H9 (cell line): ENCODE measurements at regions not wholly inside any gene's neighbourhood (a gene's known extent, or its start where the extent isn't known, plus 50 kb on each side); places are given as distances from the start of the nearest gene placed in this dataset.

Source experiments
- DNase-seq: peaks from one replicate; pipeline ENCODE4 v3.0.0-alpha.2; 2017
- H2AFZ ChIP-seq: one replicate; pipeline ENCODE4 v1.6.1; 2013; ENCODE audit warnings: mild to moderate bottlenecking, low read length, control low read depth, moderate library complexity
- H2AK5ac ChIP-seq: 2 replicates; pipeline ENCODE4 v1.6.1; 2013; ENCODE audit warnings: low read length, control low read depth, mixed read lengths; ENCODE audit not compliant: insufficient read length
- H2BK120ac ChIP-seq: one replicate; pipeline ENCODE4 v1.6.1; 2013; ENCODE audit warnings: low read depth, mild to moderate bottlenecking, low read length, control low read depth, inconsistent platforms; ENCODE audit not compliant: poor library complexity, severe bottlenecking
- H2BK12ac ChIP-seq: 2 replicates; pipeline ENCODE4 v1.6.1; 2013; ENCODE audit warnings: low read length, control low read depth, mixed read lengths, low read depth; ENCODE audit not compliant: insufficient read length
- H2BK15ac ChIP-seq: 2 replicates; pipeline ENCODE4 v1.6.1; 2013; ENCODE audit warnings: low read depth, low read length, control low read depth
- H2BK20ac ChIP-seq: one replicate; pipeline ENCODE4 v1.6.1; 2013; ENCODE audit warnings: low read depth, mild to moderate bottlenecking, low read length, control low read depth, inconsistent platforms; ENCODE audit not compliant: poor library complexity, severe bottlenecking
- H2BK5ac ChIP-seq: 2 replicates; pipeline ENCODE4 v1.6.1; 2013; ENCODE audit warnings: low read length, control low read depth, mixed read lengths; ENCODE audit not compliant: insufficient read length
- H3K14ac ChIP-seq: 2 replicates; pipeline ENCODE4 v1.6.1; 2013; ENCODE audit warnings: low read length, control low read depth; ENCODE audit not compliant: insufficient read depth
- H3K18ac ChIP-seq: 2 replicates; pipeline ENCODE4 v1.6.1; 2013; ENCODE audit warnings: low read depth, mild to moderate bottlenecking, mixed read lengths, low read length, control low read depth; ENCODE audit not compliant: insufficient read length
- H3K23ac ChIP-seq: 2 replicates; pipeline ENCODE4 v1.6.1; 2013; ENCODE audit warnings: low read length, control low read depth, mixed read lengths, low read depth; ENCODE audit not compliant: insufficient read length
- H3K23me2 ChIP-seq: 2 replicates; pipeline ENCODE4 v1.6.1; 2013; ENCODE audit warnings: low read depth, mild to moderate bottlenecking, mixed read lengths, low read length, control low read depth; ENCODE audit not compliant: insufficient read length, poor library complexity, severe bottlenecking
- H3K27ac ChIP-seq: 2 replicates; pipeline ENCODE4 v1.5.1; 2013; ENCODE audit warnings: low read length, control low read depth, mixed read lengths, low read depth; ENCODE audit not compliant: insufficient read length
- H3K27me3 ChIP-seq: 2 replicates; pipeline ENCODE4 v1.6.1; 2013; ENCODE audit warnings: low read length, control low read depth, inconsistent platforms; ENCODE audit not compliant: insufficient read depth
- H3K4ac ChIP-seq: 2 replicates; pipeline ENCODE4 v1.6.1; 2013; ENCODE audit warnings: low read depth, mild to moderate bottlenecking, control low read depth, inconsistent platforms, low read length, moderate library complexity
- H3K4me1 ChIP-seq: 2 replicates; pipeline ENCODE4 v1.6.1; 2013; ENCODE audit warnings: low read length, control low read depth, inconsistent platforms; ENCODE audit not compliant: insufficient read depth
- H3K4me2 ChIP-seq: 2 replicates; pipeline ENCODE4 v1.6.1; 2013; ENCODE audit warnings: low read length, control low read depth, mixed read lengths; ENCODE audit not compliant: insufficient read length, insufficient read depth
- H3K56ac ChIP-seq: 2 replicates; pipeline ENCODE4 v1.6.1; 2013; ENCODE audit warnings: low read depth, mild to moderate bottlenecking, mixed read lengths, low read length, control low read depth; ENCODE audit not compliant: insufficient read length
- H3K79me1 ChIP-seq: 2 replicates; pipeline ENCODE4 v1.6.1; 2013; ENCODE audit warnings: low read depth, mild to moderate bottlenecking, moderate library complexity, low read length, control low read depth, inconsistent platforms; ENCODE audit not compliant: insufficient read depth, poor library complexity, severe bottlenecking
- H3K79me2 ChIP-seq: 2 replicates; pipeline ENCODE4 v1.6.1; 2013; ENCODE audit warnings: low read length, control low read depth, inconsistent platforms; ENCODE audit not compliant: insufficient read depth
- H3K9ac ChIP-seq: 2 replicates; pipeline ENCODE4 v1.6.1; 2013; ENCODE audit warnings: low read length, control low read depth, mixed read lengths; ENCODE audit not compliant: insufficient read length; ENCODE audit errors: extremely low read depth
- H3K9me3 ChIP-seq: one replicate; pipeline ENCODE4 v1.6.1; 2013; ENCODE audit warnings: low read depth, low read length, inconsistent platforms; ENCODE audit not compliant: control insufficient read depth
- H3T11ph ChIP-seq: one replicate; pipeline ENCODE4 v1.6.1; 2013; ENCODE audit warnings: mild to moderate bottlenecking, low read length, control low read depth, inconsistent platforms
- H4K20me1 ChIP-seq: one replicate; pipeline ENCODE4 v1.6.1; 2013; ENCODE audit not compliant: control insufficient read depth, insufficient read length, insufficient read depth
- H4K5ac ChIP-seq: 2 replicates; pipeline ENCODE4 v1.6.1; 2013; ENCODE audit warnings: low read depth, mild to moderate bottlenecking, mixed read lengths, low read length, control low read depth; ENCODE audit not compliant: insufficient read length
- H4K8ac ChIP-seq: replicated peaks from 2 replicates; pipeline ENCODE4 v1.6.1; 2013; ENCODE audit warnings: low read length, control low read depth, mixed read lengths, low read depth; ENCODE audit not compliant: insufficient read length
- H4K91ac ChIP-seq: 2 replicates; pipeline ENCODE4 v1.6.1; 2013; ENCODE audit warnings: low read depth, mild to moderate bottlenecking, moderate library complexity, mixed read lengths, low read length, control low read depth; ENCODE audit not compliant: insufficient read length
- H3K27ac Mint-ChIP-seq, 3 experiments: 2 replicates in 2 of 3; 3 replicates in 1 of 3; pipeline ENCODE4 v1.8.0; 2020 to 2021; ENCODE audit warnings: mixed read lengths in 3 of 3, mild to moderate bottlenecking in 1 of 3, moderate library complexity in 1 of 3
- H3K27me3 Mint-ChIP-seq: 2 replicates; pipeline ENCODE4 v1.8.0; 2021; ENCODE audit warnings: low read depth, mild to moderate bottlenecking, moderate library complexity, mixed read lengths
- H3K36me3 Mint-ChIP-seq, 3 experiments: 2 replicates in 2 of 3; 3 replicates in 1 of 3; pipeline ENCODE4 v1.8.0; 2020 to 2021; ENCODE audit warnings: low read depth in 3 of 3, mixed read lengths in 3 of 3; ENCODE audit not compliant: insufficient read depth in 1 of 3
- H3K4me1 Mint-ChIP-seq, 2 experiments: 2 replicates each; pipeline ENCODE4 v1.8.0; 2020; ENCODE audit warnings: mixed read lengths in 2 of 2
- H3K4me3 Mint-ChIP-seq, 2 experiments: 2 replicates in 1 of 2; 3 replicates in 1 of 2; pipeline ENCODE4 v1.8.0; 2020 to 2021; ENCODE audit warnings: mild to moderate bottlenecking in 2 of 2, mixed read lengths in 2 of 2, moderate library complexity in 1 of 2
- H3K9me3 Mint-ChIP-seq, 2 experiments: 2 replicates in 1 of 2; 3 replicates in 1 of 2; pipeline ENCODE4 v1.8.0; 2020; ENCODE audit warnings: mild to moderate bottlenecking in 2 of 2, mixed read lengths in 2 of 2, moderate library complexity in 1 of 2
- CTCF ChIP-seq: fragments of 200-600 bp; sonication (generic); conservative IDR thresholded peaks from 3 replicates; pipeline ENCODE4 v1.8.0; 2021; ENCODE audit warnings: antibody characterized with exemption, mild to moderate bottlenecking
- WGBS: extraction: QIAGEN DNeasy Blood & Tissue Kit; methylation state at CpG from one replicate; pipeline ENCODE4 v1.1.7; 2013; ENCODE audit warnings: missing lambda C conversion rate, low lambda C conversion rate, mixed read lengths; ENCODE audit not compliant: insufficient read length; ENCODE audit errors: extremely low coverage; 5-methylcytosine and 5-hydroxymethylcytosine counted together

- no peaks in the 10 kb centered on the region for H3K9me3 Mint-ChIP-seq
- no peak overlapping the region for H3K4me2 ChIP-seq
- H3K36me3 Mint-ChIP-seq = no peaks in the 10 kb centered on the region
Observed at GRCh38 chr14:50036211-50036610, 80.2 kb downstream of the VCPKMT start.

More at GRCh38 chr14:50036211-50036610, 80.2 kb downstream of the VCPKMT start:
- Histone ChIP-seq H2BK20ac (no peak overlapping the region), H2AK5ac (no peak overlapping the region), H3K27me3 (no peaks in the 10 kb centered on the region), H3K79me2 (no peaks in the 10 kb centered on the region), H3K23me2 (no peaks in the 10 kb centered on the region), H3T11ph (no peak overlapping the region), H3K4me1 (no peaks in the 10 kb centered on the region), H3K9ac (no peak overlapping the region), H3K4ac (no peak overlapping the region), H3K56ac (no peak overlapping the region), H2BK120ac (no peak overlapping the region), H4K5ac (no peak overlapping the region), H4K20me1 (no peaks in the 10 kb centered on the region), H3K14ac (no peak overlapping the region), H3K23ac (no peak overlapping the region), H2AFZ (no peak overlapping the region), H3K27ac (no peak overlapping the region), H3K9me3 (no peaks in the 10 kb centered on the region), H3K18ac (no peak overlapping the region), H4K91ac (no peak overlapping the region), H4K8ac (no peak overlapping the region), H2BK12ac (no peak overlapping the region), H3K79me1 (no peaks in the 10 kb centered on the region), H2BK5ac (no peak overlapping the region), H2BK15ac (no peak overlapping the region)
- no peak overlapping the region for H3K4me3 Mint-ChIP-seq
- no peak for DNase-seq
- TF ChIP-seq CTCF = no peak
- no CpG with 5 or more reads among the region's 3 CpGs for WGBS
- peaks cover 2% of the 10 kb centered on the region; the same call in 1 of the 2 replicates for H3K27me3 Mint-ChIP-seq
- H3K27ac Mint-ChIP-seq = peak overlapping the region in 1 of 3 experiments; percentile 24; a peak in 2 of 7 replicates
- peaks cover 0 to 5% of the 10 kb centered on the region in 2 experiments; a peak in 3 of 4 replicates for H3K4me1 Mint-ChIP-seq
